Breast epithelium (tissue), 4 donors: ENCODE measurements at regions not wholly inside any gene's neighbourhood (a gene's known extent, or its start where the extent isn't known, plus 50 kb on each side); places are given as distances from the start of the nearest gene placed in this dataset.

Source experiments
- DNase-seq, 2 donors: peaks; one replicate each; pipeline ENCODE4 v3.0.0-alpha.2; 2019; ENCODE audit warnings: low spot score in 2 of 2
- H3K27ac ChIP-seq, 2 donors: fragments of 200-600 bp; sonication (generic) in 1 of 2; one replicate each; pipeline ENCODE4 v1.5.1; 2016 to 2019; ENCODE audit warnings: mild to moderate bottlenecking in 1 of 2
- H3K27me3 ChIP-seq, 2 donors: fragments of 200-600 bp; sonication (generic) in 1 of 2; one replicate each; pipeline versions ENCODE4 v1.5.1 to v1.6.0; 2017 to 2019; ENCODE audit warnings: control low read depth in 1 of 2, mild to moderate bottlenecking in 1 of 2
- H3K36me3 ChIP-seq: fragments of 200-600 bp; one replicate; pipeline ENCODE4 v1.5.1; 2019
- H3K4me1 ChIP-seq, 2 donors: fragments of 200-600 bp; sonication (generic); one replicate each; pipeline ENCODE4 v1.5.1; 2016 to 2019; ENCODE audit warnings: control low read depth in 1 of 2
- H3K4me3 ChIP-seq, 3 donors: fragments of 200-600 bp; sonication (generic); 1 replicate in 2 of 3; 2 replicates in 1 of 3; pipeline ENCODE4 v1.5.1; 2016 to 2019; ENCODE audit warnings: mild to moderate bottlenecking in 3 of 3, moderate library complexity in 2 of 3
- H3K9me3 ChIP-seq, 2 donors: fragments of 200-600 bp; sonication (generic) in 1 of 2; one replicate each; pipeline ENCODE4 v1.5.1; 2016 to 2019; ENCODE audit warnings: control low read depth in 1 of 2
- CTCF ChIP-seq, 3 donors: fragments of 450-650 bp; IDR thresholded peaks; one replicate each; pipeline ENCODE4 v1.5.1; 2016 to 2017; ENCODE audit warnings: antibody characterized with exemption in 3 of 3, mild to moderate bottlenecking in 3 of 3, moderate library complexity in 3 of 3
- POLR2A ChIP-seq: fragments of 450-650 bp; IDR thresholded peaks from one replicate; pipeline ENCODE4 v1.6.1; 2016; ENCODE audit warnings: antibody characterized with exemption, mild to moderate bottlenecking, moderate library complexity
- POLR2AphosphoS5 ChIP-seq, 3 donors: sonication (generic); formaldehyde crosslinking; IDR thresholded peaks; one replicate each; pipeline ENCODE4 v1.6.1; 2017; ENCODE audit warnings: antibody characterized with exemption in 3 of 3
- intact Hi-C: fragments of 100-400 bp; cut with DNase I; formaldehyde crosslinking; loops from one replicate; pipeline ENCODE4 v1.15.1; 2023; ENCODE audit warnings: low total_unique reads

GRCh38 chr2:180143633-180144337 is 136.7 kb upstream of the CWC22 start:
- Histone ChIP-seq H3K9me3 (no peaks in the 10 kb centered on the region), H3K27ac (no peak overlapping the region), H3K4me1 (no peaks in the 10 kb centered on the region), H3K36me3 (no peaks in the 10 kb centered on the region), H3K27me3 (no peaks in the 10 kb centered on the region), H3K4me3 (no peak overlapping the region)
- DNase-seq, result no peak
- intact Hi-C loops, result no loop called here
- no peak for TF ChIP-seq POLR2A
- TF ChIP-seq CTCF (IDR thresholded peaks at IDR 0.05), result no peak
- TF ChIP-seq POLR2AphosphoS5 (IDR thresholded peaks at IDR 0.05), result no peak

GRCh38 chr2:180141600-180141999 is 134.5 kb upstream of the CWC22 start:
- TF ChIP-seq POLR2A (no peak), CTCF (IDR thresholded peaks at IDR 0.05) (no peak), POLR2AphosphoS5 (IDR thresholded peaks at IDR 0.05) (no peak)
- intact Hi-C loops, result no loop called here
- Histone ChIP-seq H3K36me3 (no peaks in the 10 kb centered on the region), H3K9me3 (no peaks in the 10 kb centered on the region), H3K27me3 (no peaks in the 10 kb centered on the region), H3K4me1 (no peaks in the 10 kb centered on the region), H3K4me3 (no peak overlapping the region), H3K27ac (no peak overlapping the region)
- DNase-seq, result no peak

- Histone ChIP-seq H3K4me1 (no peaks in the 10 kb centered on the region), H3K27ac (no peak overlapping the region), H3K36me3 (no peaks in the 10 kb centered on the region), H3K4me3 (no peak overlapping the region), H3K27me3 (no peaks in the 10 kb centered on the region), H3K9me3 (no peaks in the 10 kb centered on the region)
- no peak for TF ChIP-seq CTCF (IDR thresholded peaks at IDR 0.05)
- no peak for TF ChIP-seq POLR2A
- TF ChIP-seq POLR2AphosphoS5 (IDR thresholded peaks at IDR 0.05), result no peak
- intact Hi-C loops, result no loop called here
- DNase-seq, result no peak
Observed at GRCh38 chr2:180133736-180134135, 126.6 kb upstream of the CWC22 start.

GRCh38 chr2:180130403-180130802 is 123.3 kb upstream of the CWC22 start:
- H3K27me3 ChIP-seq, result no peaks in the 10 kb centered on the region

GRCh38 chr2:180128861-180129260 is 121.8 kb upstream of the CWC22 start:
- intact Hi-C loops, result no loop called here
- TF ChIP-seq CTCF (IDR thresholded peaks at IDR 0.05) (no peak), POLR2A (no peak), POLR2AphosphoS5 (IDR thresholded peaks at IDR 0.05) (no peak)

More at GRCh38 chr2:180130403-180130802, 123.3 kb upstream of the CWC22 start:
- Histone ChIP-seq H3K4me3 (no peak overlapping the region), H3K36me3 (no peaks in the 10 kb centered on the region), H3K27ac (no peak overlapping the region), H3K4me1 (no peaks in the 10 kb centered on the region), H3K9me3 (no peaks in the 10 kb centered on the region)
- no peak for DNase-seq
- no peak for TF ChIP-seq POLR2AphosphoS5 (IDR thresholded peaks at IDR 0.05)
- intact Hi-C loops, result no loop called here

More at GRCh38 chr2:180128861-180129260, 121.8 kb upstream of the CWC22 start:
- no peak overlapping the region for H3K27ac ChIP-seq
- no peaks in the 10 kb centered on the region for H3K4me1 ChIP-seq
- no peaks in the 10 kb centered on the region for H3K36me3 ChIP-seq
- no peak for DNase-seq
- no peak overlapping the region for H3K4me3 ChIP-seq
- H3K27me3 ChIP-seq, result no peaks in the 10 kb centered on the region
- no peaks in the 10 kb centered on the region for H3K9me3 ChIP-seq
